ENCODE measurements at regions not wholly inside any gene's neighbourhood (a gene's known extent, or its start where the extent isn't known, plus 50 kb on each side); places are given as distances from the start of the nearest gene placed in this dataset.
"Not testable (repeated sequence)": the region's sequence is repeated elsewhere in the genome, so short reads cannot be mapped to it uniquely, and the experiment has no call there.

GRCh38 chr1:146683126-146683429, 255.0 kb upstream of the NBPF12 start:
- not testable (repeated sequence) for H3K4me3 Mint-ChIP-seq; H3K4me1 Mint-ChIP-seq (ENCODE audit: low read depth); H3K9me3 Mint-ChIP-seq; H3K27ac Mint-ChIP-seq; H3K36me3 Mint-ChIP-seq (ENCODE audit: low read depth); H3K27me3 Mint-ChIP-seq; DNase-seq

- not testable (repeated sequence) for H3K9me3 Mint-ChIP-seq; H3K4me1 Mint-ChIP-seq (ENCODE audit: low read depth); H3K27me3 Mint-ChIP-seq; H3K36me3 Mint-ChIP-seq (ENCODE audit: low read depth); H3K4me3 Mint-ChIP-seq; H3K27ac Mint-ChIP-seq; DNase-seq
These were observed 255.6 kb upstream of the NBPF12 start for GRCh38 chr1:146682227-146683125.

GRCh38 chr1:146673729-146674299, 264.3 kb upstream of the NBPF12 start:
- H3K27me3 Mint-ChIP-seq; H3K27ac Mint-ChIP-seq; H3K36me3 Mint-ChIP-seq (ENCODE audit: low read depth); H3K4me1 Mint-ChIP-seq (ENCODE audit: low read depth); H3K9me3 Mint-ChIP-seq; DNase-seq; H3K4me3 Mint-ChIP-seq: not testable (repeated sequence)

- not testable (repeated sequence) for H3K36me3 Mint-ChIP-seq (ENCODE audit: low read depth); H3K27ac Mint-ChIP-seq; H3K4me3 Mint-ChIP-seq; H3K9me3 Mint-ChIP-seq; DNase-seq; H3K27me3 Mint-ChIP-seq; H3K4me1 Mint-ChIP-seq (ENCODE audit: low read depth)
These were observed 265.5 kb upstream of the NBPF12 start for GRCh38 chr1:146672608-146673007.

GRCh38 chr1:146671588-146671987, 266.5 kb upstream of the NBPF12 start:
- not testable (repeated sequence) for H3K27me3 Mint-ChIP-seq; DNase-seq; H3K9me3 Mint-ChIP-seq; H3K27ac Mint-ChIP-seq; H3K4me3 Mint-ChIP-seq; H3K4me1 Mint-ChIP-seq (ENCODE audit: low read depth); H3K36me3 Mint-ChIP-seq (ENCODE audit: low read depth)

GRCh38 chr1:146670832-146671566, 267.1 kb upstream of the NBPF12 start:
- DNase-seq; H3K9me3 Mint-ChIP-seq; H3K4me3 Mint-ChIP-seq; H3K36me3 Mint-ChIP-seq (ENCODE audit: low read depth); H3K27me3 Mint-ChIP-seq; H3K4me1 Mint-ChIP-seq (ENCODE audit: low read depth); H3K27ac Mint-ChIP-seq: not testable (repeated sequence)

- not testable (repeated sequence) for DNase-seq; H3K4me3 Mint-ChIP-seq; H3K27me3 Mint-ChIP-seq; H3K36me3 Mint-ChIP-seq (ENCODE audit: low read depth); H3K27ac Mint-ChIP-seq; H3K9me3 Mint-ChIP-seq; H3K4me1 Mint-ChIP-seq (ENCODE audit: low read depth)
These were observed 271.8 kb upstream of the NBPF12 start for GRCh38 chr1:146666275-146666674.

- H3K4me1 Mint-ChIP-seq (ENCODE audit: low read depth); H3K27ac Mint-ChIP-seq; H3K9me3 Mint-ChIP-seq; H3K4me3 Mint-ChIP-seq; H3K27me3 Mint-ChIP-seq; DNase-seq; H3K36me3 Mint-ChIP-seq (ENCODE audit: low read depth): not testable (repeated sequence)
These were observed 277.9 kb upstream of the NBPF12 start for GRCh38 chr1:146660242-146660641.

GRCh38 chr1:146656356-146657060, 281.6 kb upstream of the NBPF12 start:
- H3K9me3 Mint-ChIP-seq; H3K36me3 Mint-ChIP-seq (ENCODE audit: low read depth); H3K27me3 Mint-ChIP-seq; DNase-seq; H3K27ac Mint-ChIP-seq; H3K4me3 Mint-ChIP-seq; H3K4me1 Mint-ChIP-seq (ENCODE audit: low read depth): not testable (repeated sequence)

GRCh38 chr1:146654763-146655162, 283.4 kb upstream of the NBPF12 start:
- H3K9me3 Mint-ChIP-seq; H3K4me1 Mint-ChIP-seq (ENCODE audit: low read depth): not testable (repeated sequence)

GRCh38 chr1:146645978-146646604, 292.0 kb upstream of the NBPF12 start:
- H3K4me1 Mint-ChIP-seq (ENCODE audit: low read depth); H3K9me3 Mint-ChIP-seq; H3K4me3 Mint-ChIP-seq; H3K36me3 Mint-ChIP-seq (ENCODE audit: low read depth); H3K27me3 Mint-ChIP-seq; DNase-seq; H3K27ac Mint-ChIP-seq: not testable (repeated sequence)

More at GRCh38 chr1:146654763-146655162, 283.4 kb upstream of the NBPF12 start:
- H3K4me3 Mint-ChIP-seq; H3K36me3 Mint-ChIP-seq (ENCODE audit: low read depth); H3K27me3 Mint-ChIP-seq; DNase-seq; H3K27ac Mint-ChIP-seq: not testable (repeated sequence)

GRCh38 chr1:146641534-146641933, 296.6 kb upstream of the NBPF12 start:
- not testable (repeated sequence) for H3K4me3 Mint-ChIP-seq; H3K4me1 Mint-ChIP-seq (ENCODE audit: low read depth); H3K27ac Mint-ChIP-seq; H3K36me3 Mint-ChIP-seq (ENCODE audit: low read depth); DNase-seq; H3K27me3 Mint-ChIP-seq; H3K9me3 Mint-ChIP-seq

GRCh38 chr1:146640671-146641070, 297.5 kb upstream of the NBPF12 start:
- not testable (repeated sequence) for H3K27me3 Mint-ChIP-seq; H3K4me1 Mint-ChIP-seq (ENCODE audit: low read depth); DNase-seq; H3K27ac Mint-ChIP-seq; H3K4me3 Mint-ChIP-seq; H3K9me3 Mint-ChIP-seq; H3K36me3 Mint-ChIP-seq (ENCODE audit: low read depth)

GRCh38 chr1:146630302-146630701, 307.8 kb upstream of the NBPF12 start:
- DNase-seq; H3K4me1 Mint-ChIP-seq (ENCODE audit: low read depth); H3K9me3 Mint-ChIP-seq; H3K4me3 Mint-ChIP-seq; H3K27me3 Mint-ChIP-seq; H3K27ac Mint-ChIP-seq; H3K36me3 Mint-ChIP-seq (ENCODE audit: low read depth): not testable (repeated sequence)

All from activated T-cell treated with anti-CD3 and anti-CD28 coated beads, Interleukin-2, amount 50 U/mL, for 24 hours (primary cell).